GM12865 (cell line): ENCODE measurements at regions not wholly inside any gene's neighbourhood (a gene's known extent, or its start where the extent isn't known, plus 50 kb on each side); places are given as distances from the start of the nearest gene placed in this dataset.

Source experiments
- DNase-seq: peaks from one replicate; pipeline ENCODE4 v3.0.0; 2010; ENCODE audit warnings: low read depth
- H3K4me3 ChIP-seq: 2 replicates; pipeline ENCODE4 v1.5.1; 2011; ENCODE audit warnings: mild to moderate bottlenecking, low read depth, low read length, control low read depth
- CTCF ChIP-seq: IDR thresholded peaks from 2 replicates; pipeline ENCODE4 v1.5.1; 2011; ENCODE audit warnings: low read length, control low read depth, low read depth, inconsistent platforms; ENCODE audit not compliant: insufficient read depth; ENCODE audit errors: missing control alignments

GRCh38 chr3:180252683-180253082 is 215.9 kb upstream of the PEX5L start:
- no peak for DNase-seq
- no peak overlapping the region for H3K4me3 ChIP-seq
- no peak for TF ChIP-seq CTCF

- no peak overlapping the region for H3K4me3 ChIP-seq
- DNase-seq: no peak
- TF ChIP-seq CTCF: no peak
Observed at GRCh38 chr3:180253283-180253682, 216.5 kb upstream of the PEX5L start.

GRCh38 chr3:180264479-180264878 is 227.7 kb upstream of the PEX5L start:
- no peak for TF ChIP-seq CTCF
- DNase-seq: no peak
- H3K4me3 ChIP-seq: no peak overlapping the region

GRCh38 chr3:180265551-180265950 is 228.8 kb upstream of the PEX5L start:
- no peak for DNase-seq
- H3K4me3 ChIP-seq: no peak overlapping the region
- no peak for TF ChIP-seq CTCF

- TF ChIP-seq CTCF: no peak
- peak; percentile 71 for DNase-seq
Observed at GRCh38 chr3:180267202-180267843, 230.6 kb upstream of the PEX5L start.

GRCh38 chr3:180274536-180274935 is 237.8 kb upstream of the PEX5L start:
- H3K4me3 ChIP-seq: no peak overlapping the region
- DNase-seq: no peak
- TF ChIP-seq CTCF: no peak

More at GRCh38 chr3:180267202-180267843, 230.6 kb upstream of the PEX5L start:
- H3K4me3 ChIP-seq: peak overlapping the region; percentile 43

- no peak for DNase-seq
Observed at GRCh38 chr3:180275176-180275575, 238.4 kb upstream of the PEX5L start.

More at GRCh38 chr3:180275176-180275575, 238.4 kb upstream of the PEX5L start:
- no peak for TF ChIP-seq CTCF
- no peak overlapping the region for H3K4me3 ChIP-seq
